OCI-LY7 (cell line): ENCODE measurements at regions not wholly inside any gene's neighbourhood (a gene's known extent, or its start where the extent isn't known, plus 50 kb on each side); places are given as distances from the start of the nearest gene placed in this dataset.

ENCODE experiments used
- CTCF ChIP-seq: fragments of 200-600 bp; sonication (generic); conservative IDR thresholded peaks from 2 replicates; pipeline ENCODE4 v1.5.1; 2014; ENCODE audit warnings: mild to moderate bottlenecking, antibody characterized with exemption, low read length, moderate library complexity, mixed read lengths
- EZH2phosphoT487 ChIP-seq: fragments of 200-600 bp; sonication (generic); IDR thresholded peaks from 2 replicates; pipeline ENCODE4 v1.6.1; 2018; ENCODE audit warnings: low read depth, borderline replicate concordance, mild to moderate bottlenecking, mixed run types, antibody characterized with exemption, low read length, moderate library complexity, mixed read lengths

GRCh38 chr9:84538879-84539278, 130.7 kb upstream of the NTRK2 start:
- no peak for TF ChIP-seq CTCF
- TF ChIP-seq EZH2phosphoT487 = no peak
